GM12878 (cell line): ENCODE measurements at regions not wholly inside any gene's neighbourhood (a gene's known extent, or its start where the extent isn't known, plus 50 kb on each side); places are given as distances from the start of the nearest gene placed in this dataset.

Experiments used
- ATAC-seq: fragments of 200-7000 bp; cut with Tn5 transposase; 3 replicates; pipeline ENCODE4 v1.9.1; 2020; ENCODE audit warnings: mild to moderate bottlenecking, moderate library complexity
- BruUV-seq: library from RNA; stranded (reverse); fragments of 400-500 nt; replicated peaks from 2 replicates; lab custom pipeline; 2021; lab: Mats Ljungman, UMichigan
- CTCF ChIA-PET: fragments of 300-600 bp; sonication (Branson Sonifier 250); formaldehyde crosslinking; extraction: SDS; loops from one replicate; lab custom pipeline; 2021; ENCODE audit warnings: inconsistent platforms; lab: Yijun Ruan, JAX
- POLR2A ChIA-PET: fragments of 350-600 bp; formaldehyde crosslinking; extraction: SDS; loops from one replicate; lab custom pipeline; 2021; ENCODE audit warnings: inconsistent platforms; lab: Charles Lee
- RAD21 ChIA-PET: fragments of 300-600 bp; sonication (Branson Sonifier 250); formaldehyde crosslinking; loops from one replicate; lab custom pipeline; 2023; ENCODE audit warnings: antibody characterized with exemption; ENCODE audit not compliant: unreplicated experiment; lab: Charles Lee
- SMC1A ChIA-PET: fragments of 300-600 bp; sonication (Branson Sonifier 250); formaldehyde crosslinking; loops from one replicate; lab custom pipeline; 2023; ENCODE audit not compliant: unreplicated experiment, uncharacterized antibody; lab: Charles Lee
- DNase-seq: peaks from one replicate; pipeline ENCODE4 v3.0.0-alpha.2; 2011; ENCODE audit warnings: low read depth, low spot score
- FAIRE-seq: peaks from 3 replicates; lab custom pipeline; 2011; peaks lifted over from hg19 to GRCh38; lab: Jason Lieb, UNC
- H2AFZ ChIP-seq: 2 replicates; pipeline ENCODE4 v1.6.0; 2011; ENCODE audit warnings: low read depth, low read length, control low read depth; ENCODE audit not compliant: control insufficient read depth
- H3K27ac ChIP-seq: 2 replicates; pipeline ENCODE4 v1.5.1; 2011; ENCODE audit warnings: control low read depth; ENCODE audit not compliant: control insufficient read depth, insufficient read depth
- H3K27me3 ChIP-seq, 2 experiments: replicated peaks in 1 of 2; 2 replicates each; pipeline versions ENCODE4 v1.6.0 to v1.6.1; 2011; ENCODE audit warnings: low read length in 1 of 2; ENCODE audit not compliant: control insufficient read depth in 2 of 2, insufficient read depth in 2 of 2
- H3K36me3 ChIP-seq, 2 experiments: 2 replicates each; pipeline ENCODE4 v1.5.1; 2011; ENCODE audit warnings: low read length in 1 of 2; ENCODE audit not compliant: control insufficient read depth in 2 of 2, insufficient read depth in 2 of 2
- H3K4me1 ChIP-seq: 2 replicates; pipeline ENCODE4 v1.6.1; 2011; ENCODE audit warnings: mild to moderate bottlenecking, low read length, moderate library complexity, mixed read lengths; ENCODE audit not compliant: control insufficient read depth, insufficient read depth
- H3K4me2 ChIP-seq: 2 replicates; pipeline ENCODE4 v1.6.0; 2011; ENCODE audit warnings: control low read depth; ENCODE audit not compliant: control insufficient read depth, insufficient read depth
- H3K4me3 ChIP-seq: fragments of 200-600 bp; sonication (generic); 2 replicates; pipeline ENCODE4 v1.5.1; 2016
- H3K79me2 ChIP-seq: 2 replicates; pipeline ENCODE4 v1.6.0; 2011; ENCODE audit warnings: low read length; ENCODE audit not compliant: control insufficient read depth, insufficient read depth
- H3K9ac ChIP-seq: 2 replicates; pipeline ENCODE4 v1.8.0; 2011; ENCODE audit warnings: low read length, control low read depth, mixed read lengths; ENCODE audit not compliant: control insufficient read depth, insufficient read depth
- H3K9me3 ChIP-seq: replicated peaks from 3 replicates; pipeline ENCODE4 v1.5.1; 2011; ENCODE audit warnings: mild to moderate bottlenecking, low read length; ENCODE audit not compliant: control insufficient read depth, insufficient read depth
- H4K20me1 ChIP-seq: 2 replicates; pipeline ENCODE4 v1.6.0; 2011; ENCODE audit not compliant: control insufficient read depth, insufficient read depth
- BCL11A ChIP-seq: IDR thresholded peaks from 2 replicates; pipeline ENCODE4 v1.6.1; 2011; ENCODE audit warnings: low read depth, low read length
- DPF2 ChIP-seq: fragments of 450-650 bp; IDR thresholded peaks from 2 replicates; pipeline ENCODE4 v1.6.1; 2017; ENCODE audit warnings: mild to moderate bottlenecking
- E2F8 ChIP-seq: fragments of 450-650 bp; IDR thresholded peaks from 2 replicates; pipeline ENCODE4 v1.6.1; 2018; ENCODE audit warnings: mild to moderate bottlenecking, low read depth, moderate library complexity; ENCODE audit not compliant: partially characterized antibody
- ESRRA ChIP-seq: IDR thresholded peaks from 2 replicates; pipeline ENCODE4 v1.6.1; 2012; ENCODE audit warnings: mild to moderate bottlenecking, low read length, improper control_type of control experiment
- HSF1 ChIP-seq: fragments of 150-350 bp; IDR thresholded peaks from 2 replicates; pipeline ENCODE4 v1.6.1; 2014; ENCODE audit warnings: mild to moderate bottlenecking, low read depth, low read length
- KLF5 ChIP-seq: fragments of 450-650 bp; IDR thresholded peaks from 2 replicates; pipeline ENCODE4 v1.6.1; 2014; ENCODE audit warnings: mild to moderate bottlenecking; ENCODE audit not compliant: partially characterized antibody
- NR2C2 ChIP-seq: IDR thresholded peaks from 2 replicates; pipeline ENCODE4 v1.6.1; 2011; ENCODE audit warnings: borderline replicate concordance, low read depth; ENCODE audit not compliant: control insufficient read depth, insufficient read length
- PAX5 ChIP-seq: IDR thresholded peaks from 2 replicates; pipeline ENCODE4 v1.6.1; 2011; ENCODE audit warnings: low read depth, low read length, borderline replicate concordance
- PML ChIP-seq: IDR thresholded peaks from 2 replicates; pipeline ENCODE4 v1.6.1; 2012; ENCODE audit warnings: low read length, inconsistent platforms
- ZNF622 ChIP-seq: fragments of 450-650 bp; IDR thresholded peaks from 2 replicates; pipeline ENCODE4 v1.6.1; 2017; ENCODE audit warnings: mild to moderate bottlenecking, inconsistent platforms
- WGBS: methylation state at CpG from one replicate; pipeline ENCODE4 v1.1.6; 2016; ENCODE audit warnings: low lambda C conversion rate; ENCODE audit not compliant: insufficient replicate concordance, insufficient coverage; ENCODE audit errors: missing lambda C conversion rate; 5-methylcytosine and 5-hydroxymethylcytosine counted together
- in situ Hi-C: fragments of 300-500 bp; cut with MboI; formaldehyde crosslinking; loops from 9 replicates; pipeline ENCODE4 v1.14.3; 2018; ENCODE audit warnings: mixed read lengths
- intact Hi-C: fragments of 100-400 bp; cut with micrococcal nuclease; formaldehyde crosslinking; loops from one replicate; pipeline ENCODE4 v1.14.2; 2022; ENCODE audit not compliant: unreplicated experiment
- TF ChIP-seq, protein P1 (sequence below): fragments of 450-650 bp; IDR thresholded peaks from 2 replicates; pipeline ENCODE4 v1.6.1; 2017; ENCODE audit warnings: borderline replicate concordance
- TF ChIP-seq, protein P2 (sequence below): fragments of 450-650 bp; formaldehyde crosslinking; IDR thresholded peaks from 2 replicates; pipeline ENCODE4 v1.4.0; 2022; ENCODE audit warnings: mild to moderate bottlenecking, moderate library complexity
- TF ChIP-seq, protein P3 (sequence below): fragments of 450-650 bp; IDR thresholded peaks from 2 replicates; pipeline ENCODE4 v1.6.1; 2017; ENCODE audit warnings: antibody characterized with exemption, mild to moderate bottlenecking, moderate library complexity

GRCh38 chr9:26789959-26790358, 102.6 kb downstream of the CAAP1 start:
- ChIA-PET SMC1A (no interaction called here), CTCF (interaction anchor here (1.5 kb wide), 1 partner anchor 44 kb away, joined by 4 read pairs; no protein-coding TSS in a partner anchor), RAD21 (no interaction called here), POLR2A (interaction anchor here (0.7 kb wide), 1 partner anchor 605 kb away, joined by 3 read pairs; no protein-coding TSS in a partner anchor)
- no peak for FAIRE-seq
- 6% methylated on average over 3 of the region's 3 CpGs for WGBS
- no peak for DNase-seq
- no peaks in the 10 kb centered on the region for H4K20me1 ChIP-seq
- no peak overlapping the region for H3K4me3 ChIP-seq
- in situ Hi-C loops (no loop called here), intact Hi-C loops (no loop called here)
- no peak overlapping the region for H2AFZ ChIP-seq
- no peaks in the 10 kb centered on the region; the same call in 2 of the 3 replicates for H3K9me3 ChIP-seq
- no peaks in the 10 kb centered on the region for H3K36me3 ChIP-seq
- no peaks in the 10 kb centered on the region for H3K4me1 ChIP-seq
- no peak overlapping the region for H3K9ac ChIP-seq
- no TSS peak for BruUV-seq
- H3K27me3 ChIP-seq: no peaks in the 10 kb centered on the region
- no peak overlapping the region for H3K27ac ChIP-seq
- no peaks in the 10 kb centered on the region for H3K79me2 ChIP-seq
- ATAC-seq: no peak
- H3K4me2 ChIP-seq: no peak overlapping the region
- TF ChIP-seq, protein P1, sequence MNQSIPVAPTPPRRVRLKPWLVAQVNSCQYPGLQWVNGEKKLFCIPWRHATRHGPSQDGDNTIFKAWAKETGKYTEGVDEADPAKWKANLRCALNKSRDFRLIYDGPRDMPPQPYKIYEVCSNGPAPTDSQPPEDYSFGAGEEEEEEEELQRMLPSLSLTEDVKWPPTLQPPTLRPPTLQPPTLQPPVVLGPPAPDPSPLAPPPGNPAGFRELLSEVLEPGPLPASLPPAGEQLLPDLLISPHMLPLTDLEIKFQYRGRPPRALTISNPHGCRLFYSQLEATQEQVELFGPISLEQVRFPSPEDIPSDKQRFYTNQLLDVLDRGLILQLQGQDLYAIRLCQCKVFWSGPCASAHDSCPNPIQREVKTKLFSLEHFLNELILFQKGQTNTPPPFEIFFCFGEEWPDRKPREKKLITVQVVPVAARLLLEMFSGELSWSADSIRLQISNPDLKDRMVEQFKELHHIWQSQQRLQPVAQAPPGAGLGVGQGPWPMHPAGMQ: no peak
- TF ChIP-seq KLF5: no peak
- TF ChIP-seq, protein P2, sequence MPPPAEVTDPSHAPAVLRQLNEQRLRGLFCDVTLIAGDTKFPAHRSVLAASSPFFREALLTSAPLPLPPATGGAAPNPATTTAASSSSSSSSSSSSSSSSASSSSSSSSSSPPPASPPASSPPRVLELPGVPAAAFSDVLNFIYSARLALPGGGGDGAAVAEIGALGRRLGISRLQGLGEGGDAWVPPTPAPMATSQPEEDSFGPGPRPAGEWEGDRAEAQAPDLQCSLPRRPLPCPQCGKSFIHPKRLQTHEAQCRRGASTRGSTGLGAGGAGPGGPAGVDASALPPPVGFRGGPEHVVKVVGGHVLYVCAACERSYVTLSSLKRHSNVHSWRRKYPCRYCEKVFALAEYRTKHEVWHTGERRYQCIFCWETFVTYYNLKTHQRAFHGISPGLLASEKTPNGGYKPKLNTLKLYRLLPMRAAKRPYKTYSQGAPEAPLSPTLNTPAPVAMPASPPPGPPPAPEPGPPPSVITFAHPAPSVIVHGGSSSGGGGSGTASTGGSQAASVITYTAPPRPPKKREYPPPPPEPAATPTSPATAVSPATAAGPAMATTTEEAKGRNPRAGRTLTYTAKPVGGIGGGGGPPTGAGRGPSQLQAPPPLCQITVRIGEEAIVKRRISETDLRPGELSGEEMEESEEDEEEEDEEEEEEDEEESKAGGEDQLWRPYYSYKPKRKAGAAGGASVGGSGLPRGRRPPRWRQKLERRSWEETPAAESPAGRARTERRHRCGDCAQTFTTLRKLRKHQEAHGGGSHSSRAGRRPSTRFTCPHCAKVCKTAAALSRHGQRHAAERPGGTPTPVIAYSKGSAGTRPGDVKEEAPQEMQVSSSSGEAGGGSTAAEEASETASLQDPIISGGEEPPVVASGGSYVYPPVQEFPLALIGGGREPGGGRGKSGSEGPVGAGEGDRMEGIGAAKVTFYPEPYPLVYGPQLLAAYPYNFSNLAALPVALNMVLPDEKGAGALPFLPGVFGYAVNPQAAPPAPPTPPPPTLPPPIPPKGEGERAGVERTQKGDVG (CRISPR knock-in tag): no peak
- no peak for TF ChIP-seq HSF1
- no peak for TF ChIP-seq PAX5
- no peak for TF ChIP-seq E2F8
- no peak for TF ChIP-seq ESRRA
- TF ChIP-seq, protein P3, sequence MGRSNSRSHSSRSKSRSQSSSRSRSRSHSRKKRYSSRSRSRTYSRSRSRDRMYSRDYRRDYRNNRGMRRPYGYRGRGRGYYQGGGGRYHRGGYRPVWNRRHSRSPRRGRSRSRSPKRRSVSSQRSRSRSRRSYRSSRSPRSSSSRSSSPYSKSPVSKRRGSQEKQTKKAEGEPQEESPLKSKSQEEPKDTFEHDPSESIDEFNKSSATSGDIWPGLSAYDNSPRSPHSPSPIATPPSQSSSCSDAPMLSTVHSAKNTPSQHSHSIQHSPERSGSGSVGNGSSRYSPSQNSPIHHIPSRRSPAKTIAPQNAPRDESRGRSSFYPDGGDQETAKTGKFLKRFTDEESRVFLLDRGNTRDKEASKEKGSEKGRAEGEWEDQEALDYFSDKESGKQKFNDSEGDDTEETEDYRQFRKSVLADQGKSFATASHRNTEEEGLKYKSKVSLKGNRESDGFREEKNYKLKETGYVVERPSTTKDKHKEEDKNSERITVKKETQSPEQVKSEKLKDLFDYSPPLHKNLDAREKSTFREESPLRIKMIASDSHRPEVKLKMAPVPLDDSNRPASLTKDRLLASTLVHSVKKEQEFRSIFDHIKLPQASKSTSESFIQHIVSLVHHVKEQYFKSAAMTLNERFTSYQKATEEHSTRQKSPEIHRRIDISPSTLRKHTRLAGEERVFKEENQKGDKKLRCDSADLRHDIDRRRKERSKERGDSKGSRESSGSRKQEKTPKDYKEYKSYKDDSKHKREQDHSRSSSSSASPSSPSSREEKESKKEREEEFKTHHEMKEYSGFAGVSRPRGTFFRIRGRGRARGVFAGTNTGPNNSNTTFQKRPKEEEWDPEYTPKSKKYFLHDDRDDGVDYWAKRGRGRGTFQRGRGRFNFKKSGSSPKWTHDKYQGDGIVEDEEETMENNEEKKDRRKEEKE: no peak
- TF ChIP-seq BCL11A: no peak
- no peak for TF ChIP-seq DPF2
- TF ChIP-seq ZNF622: no peak
- no peak for TF ChIP-seq NR2C2
- TF ChIP-seq PML: no peak
